HG02588 (cell line): ENCODE measurements at regions not wholly inside any gene's neighbourhood (a gene's known extent, or its start where the extent isn't known, plus 50 kb on each side); places are given as distances from the start of the nearest gene placed in this dataset.
A peak's percentile ranks its signal among the peaks of the same experiment; 100 is the strongest.

ENCODE experiments used
- ATAC-seq: cut with Tn5 transposase; IDR thresholded peaks from one replicate; pipeline ENCODE4 v1.9.1; 2021; ENCODE audit warnings: mild to moderate bottlenecking, moderate library complexity; ENCODE audit not compliant: unreplicated experiment

- ATAC-seq: no peak
These were observed 969.9 kb downstream of the KCNMA1 start for GRCh38 chr10:76667408-76668370.

- ATAC-seq: no peak
These were observed 970.7 kb downstream of the KCNMA1 start for GRCh38 chr10:76666891-76667290.

- ATAC-seq: no peak
These were observed 972.6 kb downstream of the KCNMA1 start for GRCh38 chr10:76665029-76665428.

GRCh38 chr10:76657337-76658012 lies 980.1 kb downstream of the KCNMA1 start:
- ATAC-seq: no peak

- no peak for ATAC-seq
These were observed 986.5 kb downstream of the KCNMA1 start for GRCh38 chr10:76651154-76651553.

GRCh38 chr10:76649723-76650127 lies 987.9 kb downstream of the KCNMA1 start:
- no peak for ATAC-seq

- ATAC-seq: no peak
These were observed 988.4 kb downstream of the KCNMA1 start for GRCh38 chr10:76649254-76649653.

GRCh38 chr10:76647301-76647700 lies 990.3 kb downstream of the KCNMA1 start:
- no peak for ATAC-seq

- ATAC-seq: no peak
These were observed 992.3 kb downstream of the KCNMA1 start for GRCh38 chr10:76645341-76645740.

- no peak for ATAC-seq
These were observed 993.1 kb downstream of the KCNMA1 start for GRCh38 chr10:76644476-76644875.

GRCh38 chr10:76643511-76643911 lies 994.1 kb downstream of the KCNMA1 start:
- no peak for ATAC-seq

GRCh38 chr10:76642358-76642757 lies 995.2 kb downstream of the KCNMA1 start:
- no peak for ATAC-seq

- no peak for ATAC-seq
These were observed 996.4 kb downstream of the KCNMA1 start for GRCh38 chr10:76641215-76641614.

GRCh38 chr10:76640806-76641205 lies 996.8 kb downstream of the KCNMA1 start:
- ATAC-seq: no peak

- no peak for ATAC-seq
These were observed 1004.9 kb downstream of the KCNMA1 start for GRCh38 chr10:76632767-76633051.

- ATAC-seq: no peak
These were observed 1005.5 kb downstream of the KCNMA1 start for GRCh38 chr10:76631884-76632766.

GRCh38 chr10:76631036-76631670 lies 1006.5 kb downstream of the KCNMA1 start:
- no peak for ATAC-seq

GRCh38 chr10:76628801-76629200 lies 1008.8 kb downstream of the KCNMA1 start:
- no peak for ATAC-seq

GRCh38 chr10:76626386-76626785 lies 1011.2 kb downstream of the KCNMA1 start:
- no peak for ATAC-seq

- ATAC-seq: peak; percentile 89
These were observed 1013.1 kb downstream of the KCNMA1 start for GRCh38 chr10:76624470-76624869.
